Activated naive CD4-positive, alpha-beta T cell treated with Interleukin-2 at 50 U/mL for 16 hours (primary cell): ENCODE measurements at regions not wholly inside any gene's neighbourhood (a gene's known extent, or its start where the extent isn't known, plus 50 kb on each side); places are given as distances from the start of the nearest gene placed in this dataset.

Experiments
- DNase-seq: peaks from one replicate; pipeline ENCODE4 v3.0.0-alpha.2; 2020

DNA sequence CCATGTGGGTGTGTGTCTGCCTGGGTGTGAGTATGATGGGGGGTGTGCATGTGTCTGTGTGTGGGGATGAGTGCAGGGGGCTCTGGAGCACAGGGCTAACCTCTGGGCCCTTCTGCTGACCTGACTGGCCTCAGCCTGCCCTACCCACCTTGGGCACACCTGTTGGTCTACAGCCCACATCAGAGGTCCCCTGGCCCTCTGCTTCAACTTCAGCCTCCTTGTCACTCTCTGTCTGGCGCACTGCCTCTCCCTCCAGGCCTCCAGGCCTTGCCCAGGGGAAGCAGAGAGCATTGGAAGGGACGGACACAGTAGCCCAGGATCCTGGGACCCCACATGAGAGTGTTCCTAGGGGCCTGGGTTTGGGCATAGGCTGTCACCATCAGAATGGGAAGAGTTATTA lies 115.4 kb downstream of the EFNB1 start:
- no peak for DNase-seq

DNA sequence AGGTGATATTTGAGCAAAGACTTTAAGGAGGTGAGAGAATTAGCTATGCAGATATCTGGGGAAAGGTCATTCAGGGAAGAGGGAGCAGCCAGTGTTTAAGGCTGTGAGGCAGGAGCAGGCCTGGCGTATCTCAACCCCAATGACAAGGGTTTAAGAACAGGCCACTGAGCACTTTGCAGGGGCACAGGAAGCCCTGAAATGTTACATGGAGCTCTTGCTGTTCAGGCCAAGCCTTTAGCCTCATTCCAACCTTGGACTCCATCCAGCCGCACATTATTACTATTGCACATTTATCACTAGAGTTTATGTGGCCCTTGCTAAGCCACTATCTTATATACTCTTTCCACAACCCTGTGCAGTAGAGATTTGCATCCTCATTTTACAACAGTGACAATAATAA lies 114.0 kb downstream of the EFNB1 start:
- no peak for DNase-seq

DNA sequence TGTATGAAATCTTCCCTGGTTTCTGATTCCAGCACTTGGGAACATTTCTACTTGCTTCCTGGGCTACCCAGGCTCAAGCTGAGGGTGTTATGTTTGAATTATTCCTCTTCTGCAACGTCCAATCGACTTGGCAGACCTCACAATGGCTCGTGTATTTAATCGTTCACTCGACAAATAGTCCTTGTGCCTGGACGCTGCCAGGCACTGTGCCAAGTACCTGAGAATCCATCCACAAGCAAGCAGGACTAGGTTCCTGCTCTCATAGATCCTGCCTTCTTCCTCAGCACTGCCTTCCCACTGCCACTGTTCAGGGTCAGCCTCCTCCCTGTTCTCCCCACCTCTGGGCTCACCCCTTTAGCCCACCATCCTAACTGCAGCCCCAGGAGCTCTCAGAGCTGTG lies 113.3 kb downstream of the EFNB1 start:
- DNase-seq: no peak

DNA sequence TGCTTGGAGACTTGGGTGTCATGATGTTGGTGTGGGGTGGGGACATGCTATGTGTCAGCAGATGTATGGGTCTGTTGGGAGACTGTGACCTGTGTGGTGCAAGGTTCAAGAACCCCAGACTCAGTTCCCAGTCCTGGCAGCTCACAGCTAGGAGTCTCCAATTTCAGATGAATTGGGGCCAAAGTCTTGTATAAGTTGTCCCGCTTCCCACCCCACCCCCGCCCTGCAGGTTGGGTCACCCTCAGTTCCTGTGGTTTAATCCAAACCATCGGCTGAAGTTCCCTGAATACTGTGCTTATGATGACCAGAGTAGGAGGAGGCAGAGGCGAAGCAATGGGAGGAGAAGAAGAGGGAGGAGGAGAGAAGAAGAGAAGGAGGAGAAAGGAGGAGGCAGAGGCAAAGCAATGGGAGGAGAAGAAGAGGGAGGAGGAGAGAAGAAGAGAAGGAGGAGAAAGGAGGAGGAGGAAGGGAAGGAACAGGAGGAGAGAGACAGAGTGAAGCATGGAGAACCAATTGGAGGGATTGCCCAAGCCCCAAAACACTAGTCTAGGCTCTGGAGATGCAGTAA lies 112.6 kb downstream of the EFNB1 start:
- DNase-seq: no peak

DNA sequence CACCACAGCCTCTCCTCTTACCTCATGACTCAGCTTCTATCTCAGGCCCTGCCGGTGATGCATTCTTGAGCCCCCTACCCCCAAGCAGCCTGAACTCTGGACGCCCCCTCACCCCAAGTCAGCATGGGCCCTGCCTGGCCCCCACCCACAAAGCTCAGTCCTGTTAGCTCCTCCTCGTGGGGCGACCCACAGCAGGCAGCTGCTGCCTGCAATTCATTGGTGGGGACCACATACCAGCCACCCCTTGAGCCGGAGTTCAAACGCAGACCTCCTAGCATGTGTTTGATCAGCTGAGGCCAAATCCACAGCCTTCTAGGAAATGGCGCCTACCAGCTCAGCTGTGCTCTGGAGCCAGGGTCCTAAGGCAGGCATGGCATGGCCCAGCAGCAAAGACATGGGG lies 111.8 kb downstream of the EFNB1 start:
- DNase-seq: no peak

DNA sequence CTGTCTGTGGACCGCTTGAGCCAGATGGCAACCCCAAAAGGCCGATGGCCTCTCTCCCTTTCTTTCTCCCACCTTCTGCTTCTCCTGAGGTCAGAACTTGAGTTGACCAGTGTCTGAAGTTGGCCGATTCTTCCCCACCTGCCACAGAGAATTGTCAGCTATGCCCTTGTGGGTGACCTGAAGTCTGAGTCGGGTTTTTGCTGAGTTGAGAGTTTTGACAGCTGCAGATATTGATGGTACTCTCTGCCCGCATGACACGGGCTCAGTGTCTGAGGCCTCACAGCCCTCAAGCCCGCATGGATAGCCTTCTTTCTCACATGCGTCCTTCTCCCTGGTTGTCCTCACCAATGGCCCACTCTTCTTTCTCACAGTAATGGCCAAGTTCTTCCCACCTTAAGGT lies 111.0 kb downstream of the EFNB1 start:
- DNase-seq: no peak

DNA sequence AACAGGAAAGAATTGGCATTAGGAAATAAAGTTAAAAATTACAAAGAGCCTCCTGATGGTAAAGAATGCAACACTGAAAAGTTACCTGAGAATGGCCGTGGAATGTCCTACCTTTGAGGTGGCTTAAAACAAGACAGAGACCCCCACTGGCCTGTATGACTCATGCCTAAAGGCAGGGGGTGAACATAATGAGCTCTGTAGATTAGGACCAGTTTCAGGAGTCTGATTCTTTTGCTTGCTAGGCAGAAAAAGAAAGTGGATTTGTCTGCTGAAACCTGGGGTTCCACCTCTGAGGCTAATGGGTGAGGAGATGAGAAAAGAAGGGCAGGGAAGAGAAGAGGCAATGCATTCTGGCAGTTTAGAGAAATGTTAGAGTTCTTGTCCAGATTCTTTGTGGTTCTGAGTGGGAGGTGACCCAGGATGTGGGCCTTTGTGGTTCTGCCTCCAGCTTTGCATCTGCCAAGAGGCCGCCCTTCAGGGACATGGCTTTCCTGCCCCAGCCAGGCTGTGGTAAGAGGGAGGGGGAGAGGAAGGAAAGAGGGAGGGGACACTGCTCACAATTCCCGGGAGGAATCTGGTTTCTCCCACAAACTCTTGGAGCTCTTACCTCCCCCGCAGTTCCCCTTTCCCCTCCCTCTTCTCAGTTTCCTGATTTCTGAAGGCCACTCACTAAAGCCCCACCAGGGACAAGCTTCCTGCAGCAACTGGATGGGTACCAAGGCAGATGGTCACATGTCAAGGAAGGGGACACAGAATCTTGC lies 109.6 kb downstream of the EFNB1 start:
- no peak for DNase-seq

DNA sequence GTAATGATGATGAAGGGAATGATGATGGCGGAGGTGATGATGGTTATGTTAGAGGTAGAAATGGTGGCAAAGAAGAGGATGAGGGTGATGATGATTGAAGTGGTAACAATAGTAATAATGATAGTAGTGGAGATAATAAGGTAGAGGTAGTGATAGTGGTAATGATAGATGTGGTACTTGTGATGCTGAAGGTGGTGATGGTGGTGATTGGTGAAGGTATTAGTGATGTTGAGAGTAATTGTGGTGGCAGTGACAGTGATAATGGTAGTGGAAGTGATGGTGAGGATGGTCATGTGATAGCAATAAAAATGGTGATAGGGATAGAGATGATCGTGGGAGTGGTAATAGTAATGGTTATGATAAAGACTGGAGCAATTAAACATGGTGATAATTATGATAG lies 108.8 kb downstream of the EFNB1 start:
- DNase-seq: no peak

DNA sequence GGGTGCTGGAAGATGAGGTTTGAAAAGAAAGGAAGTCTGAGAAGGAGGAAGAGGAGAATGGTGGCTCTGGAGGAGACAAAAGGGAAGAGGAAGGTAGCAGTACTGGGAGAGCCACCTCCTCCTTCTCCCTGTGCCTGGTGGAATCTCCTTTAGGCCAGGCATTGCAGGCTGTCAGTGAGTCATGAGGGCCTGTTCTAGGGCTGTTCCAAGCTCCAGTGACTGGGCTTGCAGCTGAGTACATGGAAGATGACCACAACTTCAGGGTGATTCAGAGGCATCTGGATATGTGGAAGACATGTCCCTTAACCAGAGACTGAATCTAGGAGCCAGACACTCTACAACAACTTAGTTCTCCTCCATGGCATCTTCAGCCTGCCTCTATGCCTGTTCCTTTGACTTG lies 107.8 kb downstream of the EFNB1 start:
- DNase-seq: no peak

DNA sequence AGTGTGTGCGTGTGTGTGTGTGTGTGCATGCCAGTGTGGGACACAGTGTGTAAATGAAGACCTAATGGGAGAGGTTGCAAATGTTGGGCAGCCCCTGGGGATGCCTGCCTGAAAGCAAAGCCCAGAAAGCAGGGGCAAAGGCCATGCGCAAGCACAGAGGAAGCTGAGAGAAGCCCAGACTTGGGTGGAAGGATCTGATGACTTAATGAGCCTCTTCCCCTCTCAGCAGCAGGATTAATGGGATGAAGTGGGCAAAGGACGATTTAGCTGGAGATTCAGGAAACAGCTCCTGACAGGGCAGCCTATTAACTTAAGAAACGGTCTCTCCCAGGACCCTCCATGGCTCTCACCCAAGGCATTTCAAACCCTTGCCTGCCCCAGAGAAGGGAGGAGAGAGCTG lies 107.3 kb downstream of the EFNB1 start:
- no peak for DNase-seq

DNA sequence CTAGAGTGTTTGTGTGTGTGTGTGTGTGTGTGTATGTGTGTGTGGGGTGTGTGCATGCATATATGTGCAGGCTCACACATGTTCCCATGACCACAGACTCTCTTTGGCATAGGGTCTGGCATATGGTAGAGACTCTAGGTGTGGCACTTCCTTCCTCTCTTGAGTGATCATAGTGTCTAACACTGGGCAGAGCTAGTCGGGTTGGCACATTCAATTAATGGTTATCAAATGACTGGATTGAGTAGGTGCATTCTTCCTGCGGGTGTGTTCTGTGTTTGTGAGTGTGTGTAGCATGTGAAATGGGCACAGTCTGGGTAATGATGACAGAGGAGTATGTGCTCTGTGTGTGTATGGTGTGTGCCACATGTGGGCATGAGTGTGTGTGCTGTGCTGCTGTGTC lies 106.5 kb downstream of the EFNB1 start:
- DNase-seq: no peak

DNA sequence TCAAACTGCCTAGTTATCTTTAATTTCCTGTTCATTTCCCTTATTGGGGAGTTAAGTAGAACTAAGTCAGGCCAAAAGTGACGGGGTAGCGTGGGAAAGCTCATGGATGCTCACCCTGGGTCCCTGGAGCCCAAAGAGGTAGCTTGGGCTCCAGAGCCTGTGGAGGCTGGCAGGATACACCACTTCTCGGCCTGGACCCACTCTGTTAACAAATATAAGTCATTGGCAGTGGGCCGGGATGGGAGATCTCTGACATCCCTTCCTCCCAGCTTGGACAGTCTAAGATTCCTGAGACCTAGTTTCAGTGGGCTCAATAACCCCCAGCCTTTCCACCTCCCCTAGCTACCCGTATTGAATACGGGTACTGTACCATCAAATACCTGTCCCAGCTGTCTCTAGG lies 106.1 kb downstream of the EFNB1 start:
- no peak for DNase-seq

DNA sequence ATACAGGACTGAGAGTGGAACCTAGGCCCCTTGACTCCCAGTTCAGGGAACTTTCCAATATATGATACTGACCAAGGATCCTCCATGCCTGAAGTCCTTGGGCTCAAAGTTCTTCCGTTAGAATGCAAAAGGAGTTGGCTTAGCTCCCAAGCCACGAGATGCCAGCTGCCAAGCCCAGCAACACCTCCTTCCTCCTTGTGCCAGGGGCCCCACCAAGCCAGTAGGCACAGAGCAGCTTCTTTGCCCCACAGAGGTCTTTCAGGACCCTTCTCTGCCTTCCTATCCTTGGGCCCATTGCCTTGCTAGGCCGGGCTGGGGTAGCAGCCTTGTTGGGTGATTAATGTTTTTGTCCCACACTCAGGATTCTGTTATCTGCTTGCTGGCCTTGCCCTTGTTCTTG lies 105.6 kb downstream of the EFNB1 start:
- no peak for DNase-seq

DNA sequence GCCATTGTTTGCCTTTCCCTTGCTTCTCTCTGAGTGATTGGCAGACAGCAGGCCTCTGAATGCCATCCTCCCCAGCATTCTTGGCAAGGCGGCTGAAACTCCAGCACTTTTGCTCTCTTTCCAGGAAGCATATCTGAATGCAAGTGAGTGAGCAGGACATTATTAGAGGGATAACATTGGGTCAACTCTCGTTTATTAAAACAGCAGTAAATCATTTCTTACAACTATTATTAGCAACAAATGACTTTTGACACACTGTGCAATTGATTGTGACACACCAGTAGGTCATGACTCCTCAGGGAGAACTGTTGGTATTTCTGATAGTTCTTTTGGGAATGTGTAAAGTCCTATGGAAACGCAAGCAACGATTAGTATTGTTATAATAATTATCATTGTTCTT lies 103.8 kb downstream of the EFNB1 start:
- no peak for DNase-seq

DNA sequence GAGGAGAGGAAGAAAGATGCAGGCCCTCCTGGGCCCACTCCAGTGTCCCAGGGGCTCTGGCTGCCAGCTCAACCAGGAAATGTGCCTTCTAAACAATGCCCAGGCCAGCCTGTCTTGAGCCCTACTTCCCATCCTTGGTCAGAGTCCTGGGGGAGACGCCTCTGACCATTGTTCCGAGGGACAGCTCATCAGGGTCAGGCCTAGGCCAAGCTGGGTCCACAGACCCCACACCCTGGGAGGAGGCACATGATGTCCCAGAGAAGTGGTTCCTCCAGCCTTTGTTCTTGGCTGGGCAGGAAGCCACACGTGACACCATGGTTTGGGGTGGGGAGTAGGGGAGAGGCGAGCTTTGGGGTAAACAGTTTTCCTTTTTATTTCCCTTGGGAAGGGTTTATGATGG lies 102.5 kb downstream of the EFNB1 start:
- DNase-seq: no peak

DNA sequence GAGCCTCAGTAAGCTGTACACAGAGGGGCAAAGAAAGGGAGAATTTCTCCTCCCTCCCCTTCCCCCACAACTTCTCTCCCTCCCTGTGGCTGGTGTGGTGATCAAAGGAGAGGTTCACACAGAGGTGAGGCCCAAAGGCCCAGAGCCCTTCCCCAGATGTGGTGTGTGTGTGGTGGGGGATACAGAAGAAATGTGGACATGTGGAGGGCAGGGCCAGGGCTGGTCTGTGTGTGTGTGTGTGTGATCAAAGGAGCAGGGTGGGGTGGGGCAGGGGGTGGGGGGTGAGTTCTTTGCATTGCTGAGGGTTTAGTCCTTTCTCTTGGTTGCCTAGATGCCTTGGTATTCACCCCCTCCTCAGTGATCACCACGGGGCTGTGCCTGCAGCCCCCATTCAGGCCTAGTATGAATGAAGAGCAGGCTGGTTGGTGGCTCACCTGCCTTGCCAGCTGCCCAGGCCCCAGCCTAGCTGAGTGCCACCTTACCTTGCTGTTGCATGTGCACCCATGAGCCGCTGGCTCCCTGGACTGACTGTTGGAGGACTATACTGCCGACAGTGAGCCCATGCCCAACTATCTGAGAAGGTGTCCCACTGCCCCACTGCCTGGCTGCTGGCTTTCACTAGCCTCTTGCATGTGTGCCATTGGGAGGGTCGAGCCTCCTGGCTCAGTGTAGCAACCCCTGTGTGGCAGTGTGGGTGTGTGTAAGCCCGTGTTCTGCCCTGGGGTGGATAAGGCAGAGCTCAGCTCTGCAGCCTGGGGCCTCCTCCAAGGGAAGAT lies 101.9 kb downstream of the EFNB1 start:
- no peak for DNase-seq

DNA sequence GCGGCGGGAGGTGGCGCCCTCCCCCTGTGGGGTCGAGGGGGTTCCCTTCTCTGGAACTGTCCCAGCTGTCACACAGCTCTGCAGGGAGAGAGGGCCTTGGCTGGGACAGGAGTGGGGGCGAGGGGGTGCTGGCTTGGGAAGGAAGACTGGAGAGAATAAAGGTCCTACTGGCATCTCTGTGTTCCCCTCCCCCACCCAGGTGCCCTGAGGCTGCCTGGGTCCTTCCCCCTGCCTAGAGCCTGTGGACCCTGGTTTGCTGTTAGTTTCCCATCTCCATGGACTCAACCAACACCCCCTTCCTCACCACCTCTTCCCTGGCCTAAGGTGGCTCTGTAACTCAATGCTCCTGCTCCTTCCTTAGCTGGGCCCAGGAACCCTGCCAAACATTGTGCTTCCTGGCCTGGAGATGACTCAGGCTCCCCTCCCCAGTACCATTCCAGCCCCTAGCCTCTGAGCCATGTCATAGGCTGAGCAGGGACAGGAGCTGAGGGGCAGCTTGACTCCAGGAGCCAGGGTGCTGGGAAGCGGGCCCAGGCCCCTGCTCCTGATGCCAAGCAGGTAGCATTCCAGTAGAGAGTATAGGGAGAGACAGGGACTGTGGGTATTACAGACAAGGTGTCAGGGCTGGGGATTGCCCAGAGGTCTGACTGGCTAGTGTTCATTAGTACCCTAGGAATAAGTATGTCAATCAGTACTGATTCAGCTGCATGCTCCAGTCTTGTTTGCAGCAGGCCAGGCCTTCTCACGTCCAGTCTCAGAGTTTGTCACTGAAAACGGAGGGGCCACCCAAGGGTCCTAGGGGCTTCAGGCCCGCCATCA lies 100.7 kb downstream of the EFNB1 start:
- DNase-seq: no peak

DNA sequence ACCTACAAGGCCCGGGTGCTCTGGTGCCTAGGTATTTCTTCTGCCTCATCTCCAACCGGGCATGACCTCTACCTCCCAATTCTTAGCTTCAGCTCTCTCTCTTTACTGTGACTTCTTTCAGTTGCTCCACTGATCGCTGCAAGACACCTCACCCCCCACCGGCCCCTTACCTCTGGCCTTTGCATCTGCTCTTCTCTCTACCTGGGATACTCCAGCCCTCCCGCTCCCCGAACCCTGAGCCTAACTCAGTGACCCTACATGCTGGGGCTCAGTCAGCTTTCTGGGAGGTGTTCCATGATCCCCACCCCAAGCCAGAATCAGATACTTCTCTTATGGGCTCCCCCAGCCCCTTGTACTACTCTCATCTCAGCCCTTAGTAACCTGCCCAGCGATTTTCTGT lies 99.6 kb downstream of the EFNB1 start:
- no peak for DNase-seq

DNA sequence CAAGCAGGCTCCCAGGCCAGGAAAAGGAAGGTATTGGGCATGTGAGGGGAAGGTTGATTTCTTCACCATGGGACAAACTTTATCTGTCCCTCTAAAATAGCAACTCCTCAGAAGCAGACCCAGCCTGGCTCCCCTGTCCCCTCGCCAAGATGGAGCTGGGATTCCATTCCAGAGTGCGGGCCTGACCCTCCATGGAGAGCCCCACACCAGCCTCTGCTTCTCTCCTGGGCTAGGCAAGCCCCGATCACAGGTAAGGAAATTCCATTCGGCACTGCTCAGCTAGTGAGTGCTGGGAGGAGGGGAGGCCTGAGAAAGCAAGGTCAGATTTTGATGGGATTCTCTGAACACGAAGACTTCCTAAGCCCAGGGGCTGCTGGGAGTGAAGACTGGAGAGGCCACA lies 98.4 kb downstream of the EFNB1 start:
- DNase-seq: no peak

DNA sequence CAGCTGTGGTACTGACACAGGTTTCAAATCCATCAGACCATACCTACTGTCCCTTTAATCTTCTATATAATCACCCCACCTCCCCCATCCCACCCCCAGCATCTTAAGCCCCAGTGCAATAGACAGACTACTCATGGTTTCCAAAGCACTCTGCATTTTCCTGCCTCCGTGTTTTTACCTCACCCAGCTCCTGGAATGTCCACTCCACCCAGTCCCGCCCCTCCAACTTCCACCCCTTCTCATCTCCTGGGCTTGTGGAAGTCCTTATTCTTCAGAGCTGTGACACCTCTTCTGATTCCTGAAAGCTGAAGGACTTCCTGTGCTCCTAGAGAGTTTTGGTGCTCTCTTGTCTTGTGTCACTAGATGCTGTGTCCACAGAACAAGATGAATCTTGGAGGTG lies 94.3 kb downstream of the EFNB1 start:
- DNase-seq: no peak

DNA sequence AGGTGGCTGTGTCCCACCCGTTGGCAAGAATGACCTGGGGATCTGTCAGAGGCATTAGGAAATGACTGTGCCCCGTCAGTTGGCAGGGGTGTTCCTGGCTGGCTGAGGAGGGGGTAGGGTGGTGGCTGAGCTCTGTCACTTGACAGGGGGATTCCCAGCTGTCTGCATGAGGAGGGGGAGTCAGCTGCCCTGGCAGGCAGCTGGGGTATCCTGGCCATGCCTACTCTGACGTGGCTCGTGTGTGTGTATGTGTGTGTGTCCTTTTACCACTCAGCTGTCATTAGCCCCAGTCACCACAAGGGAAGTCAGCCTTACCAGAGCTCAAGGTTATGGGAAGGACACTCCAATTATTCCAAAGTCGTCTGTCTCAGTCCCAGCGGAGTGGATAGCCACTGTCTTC lies 93.2 kb downstream of the EFNB1 start:
- no peak for DNase-seq

DNA sequence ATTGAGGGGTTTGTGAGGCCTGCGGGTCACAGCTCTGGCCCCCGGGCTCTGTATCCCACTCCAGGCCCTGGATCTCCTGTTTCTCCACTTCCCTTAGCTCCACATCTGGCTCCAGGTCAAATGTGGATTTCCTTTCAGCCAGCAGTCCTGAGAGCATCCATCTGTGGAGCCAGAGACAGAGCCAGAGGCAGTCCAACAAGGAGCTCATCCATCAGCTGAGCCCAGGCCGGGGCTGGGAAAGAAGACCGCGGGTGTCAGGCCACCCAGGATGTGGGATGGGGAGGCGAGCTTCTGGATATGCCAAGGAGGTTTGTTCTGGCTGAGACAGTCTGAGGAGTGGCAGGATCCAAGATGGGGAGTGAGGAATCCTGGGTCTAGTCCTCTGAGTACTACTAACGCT lies 91.7 kb downstream of the EFNB1 start:
- no peak for DNase-seq

DNA sequence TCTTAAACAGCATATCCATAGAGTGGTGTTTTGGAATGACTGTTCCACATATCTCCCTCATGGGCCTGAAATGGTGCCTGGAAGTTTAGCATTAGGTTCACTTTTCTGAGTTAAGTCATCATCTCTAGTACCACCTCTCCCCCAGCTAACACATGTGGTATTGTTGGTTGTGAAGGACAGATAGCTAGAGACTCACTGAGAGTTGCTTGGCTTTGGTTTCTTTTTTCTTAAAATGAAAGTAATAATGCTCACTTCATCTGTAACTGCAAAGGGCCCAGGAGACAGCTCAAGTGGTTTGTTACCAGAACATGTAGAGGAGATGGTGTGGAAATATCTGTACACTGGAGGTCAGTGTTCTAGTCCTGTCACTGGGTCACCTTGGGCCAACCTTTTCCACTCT lies 90.9 kb downstream of the EFNB1 start:
- DNase-seq: no peak

DNA sequence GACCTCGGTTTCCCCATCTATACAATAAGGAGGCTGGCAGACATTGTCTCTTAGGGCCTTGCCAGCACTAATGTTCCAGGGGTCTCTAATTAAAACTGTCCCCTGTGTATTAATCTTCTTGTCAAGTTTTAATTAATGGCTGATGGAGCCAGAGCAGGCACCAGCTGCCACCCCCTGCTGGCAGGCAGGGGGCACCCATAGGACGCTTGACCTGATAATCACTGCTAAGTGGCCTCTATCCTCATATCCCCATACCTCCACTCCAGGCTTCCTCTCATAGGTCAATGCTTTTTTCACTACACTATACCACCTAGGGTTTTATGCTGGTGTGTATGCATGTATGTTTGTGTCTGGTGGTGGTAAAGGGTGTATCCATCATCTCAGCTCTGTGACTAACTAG lies 89.4 kb downstream of the EFNB1 start:
- DNase-seq: no peak
